OCI-LY7 (cell line): ENCODE measurements at regions not wholly inside any gene's neighbourhood (a gene's known extent, or its start where the extent isn't known, plus 50 kb on each side); places are given as distances from the start of the nearest gene placed in this dataset.

Source experiments
- CTCF ChIP-seq: fragments of 200-600 bp; sonication (generic); conservative IDR thresholded peaks from 2 replicates; pipeline ENCODE4 v1.5.1; 2014; ENCODE audit warnings: mild to moderate bottlenecking, antibody characterized with exemption, low read length, moderate library complexity, mixed read lengths
- EZH2phosphoT487 ChIP-seq: fragments of 200-600 bp; sonication (generic); IDR thresholded peaks from 2 replicates; pipeline ENCODE4 v1.6.1; 2018; ENCODE audit warnings: low read depth, borderline replicate concordance, mild to moderate bottlenecking, mixed run types, antibody characterized with exemption, low read length, moderate library complexity, mixed read lengths

- no peak for TF ChIP-seq CTCF
- TF ChIP-seq EZH2phosphoT487, result no peak
These were observed 106.6 kb downstream of the NPY start for GRCh38 chr7:24390376-24391157.
